H1 (cell line): ENCODE measurements at regions not wholly inside any gene's neighbourhood (a gene's known extent, or its start where the extent isn't known, plus 50 kb on each side); places are given as distances from the start of the nearest gene placed in this dataset.

Experiments used
- CREB1 ChIP-seq: IDR thresholded peaks from 2 replicates; pipeline ENCODE4 v1.6.1; 2012; ENCODE audit warnings: inconsistent platforms
- CTCF ChIP-seq, 3 experiments: IDR thresholded peaks; 1 replicate in 2 of 3; 2 replicates in 1 of 3; pipeline versions ENCODE4 v1.5.1 to v1.6.1; 2011; ENCODE audit warnings: low read length in 3 of 3, mild to moderate bottlenecking in 3 of 3, inconsistent platforms in 2 of 3, low read depth in 1 of 3, moderate library complexity in 1 of 3; ENCODE audit not compliant: insufficient read depth in 1 of 3; ENCODE audit errors: control extremely low read depth in 1 of 3
- SIRT6 ChIP-seq: IDR thresholded peaks from one replicate; pipeline ENCODE4 v1.7.1; 2012; ENCODE audit warnings: low read length, inconsistent platforms
- SP1 ChIP-seq: IDR thresholded peaks from 2 replicates; pipeline ENCODE4 v1.6.1; 2011; ENCODE audit warnings: low read depth, low read length
- SP4 ChIP-seq: IDR thresholded peaks from 2 replicates; pipeline ENCODE4 v1.6.1; 2012; ENCODE audit warnings: low read length, inconsistent platforms
- SRF ChIP-seq: IDR thresholded peaks from 2 replicates; pipeline ENCODE4 v1.6.1; 2011; ENCODE audit warnings: mild to moderate bottlenecking, low read depth, low read length, moderate library complexity

- TF ChIP-seq CTCF (IDR thresholded peaks at IDR 0.05; ENCODE audit: control extremely low read depth in 1 of 3, insufficient read depth in 1 of 3, low read depth in 1 of 3, low read length in 3 of 3), result no peak
- TF ChIP-seq SRF, result no peak
- no peak for TF ChIP-seq SP1
- no peak for TF ChIP-seq SP4
- no peak for TF ChIP-seq CREB1
- TF ChIP-seq SIRT6, result no peak
- TF ChIP-seq, all 59 proteins: peak for 0
Observed at GRCh38 chr2:82428251-82428650, 2030.8 kb downstream of the SUCLG1 start (continued).
